Esophagus squamous epithelium (tissue), 5 donors: ENCODE measurements at regions not wholly inside any gene's neighbourhood (a gene's known extent, or its start where the extent isn't known, plus 50 kb on each side); places are given as distances from the start of the nearest gene placed in this dataset.

Source experiments
- DNase-seq: peaks from one replicate; lab custom pipeline; 2025; lab: John Stamatoyannopoulos, UW
- H3K27ac ChIP-seq, 4 donors: fragments of 200-600 bp; sonication (generic); one replicate each; pipeline ENCODE4 v1.5.1; 2016 to 2019; ENCODE audit warnings: mild to moderate bottlenecking in 1 of 4
- H3K27me3 ChIP-seq, 4 donors: fragments of 200-600 bp; sonication (generic); 1 replicate in 3 of 4; 2 replicates in 1 of 4; pipeline versions ENCODE4 v1.5.1 to v1.6.0; 2017 to 2021; ENCODE audit warnings: antibody characterized with exemption in 1 of 4
- H3K36me3 ChIP-seq, 3 donors: fragments of 200-600 bp; sonication (generic); one replicate each; pipeline ENCODE4 v1.5.1; 2016 to 2019
- H3K4me1 ChIP-seq, 3 donors: fragments of 200-600 bp; sonication (generic); one replicate each; pipeline ENCODE4 v1.5.1; 2017 to 2019
- H3K4me3 ChIP-seq, 4 donors: fragments of 200-600 bp; sonication (generic); 1 replicate in 3 of 4; 2 replicates in 1 of 4; pipeline ENCODE4 v1.5.1; 2016 to 2019; ENCODE audit warnings: mild to moderate bottlenecking in 2 of 4, moderate library complexity in 1 of 4
- H3K9me3 ChIP-seq, 3 donors: fragments of 200-600 bp; sonication (generic); one replicate each; pipeline ENCODE4 v1.5.1; 2016 to 2019
- POLR2A ChIP-seq, 4 donors: fragments of 450-650 bp; IDR thresholded peaks; one replicate each; pipeline ENCODE4 v1.6.1; 2017; ENCODE audit warnings: antibody characterized with exemption in 4 of 4, mild to moderate bottlenecking in 4 of 4, moderate library complexity in 3 of 4
- WGBS, 2 donors: methylation state at CpG; one replicate each; pipeline ENCODE4 v1.1.5; 2018; 5-methylcytosine and 5-hydroxymethylcytosine counted together
- intact Hi-C: fragments of 100-400 bp; cut with DNase I; formaldehyde crosslinking; loops from one replicate; pipeline ENCODE4 v1.15.0; 2022
- TF ChIP-seq, protein P1 (sequence below), 6 experiments: fragments of 450-650 bp in 4 of 6; fragments of 200-600 bp in 2 of 6; sonication (generic) in 2 of 6; IDR thresholded peaks; one replicate each; pipeline ENCODE4 v1.5.1; 2016 to 2019; ENCODE audit warnings: antibody characterized with exemption in 6 of 6, mild to moderate bottlenecking in 4 of 6, moderate library complexity in 4 of 6
- donor health status: DM: yes; HTN: yes; CAD: no.

DNA sequence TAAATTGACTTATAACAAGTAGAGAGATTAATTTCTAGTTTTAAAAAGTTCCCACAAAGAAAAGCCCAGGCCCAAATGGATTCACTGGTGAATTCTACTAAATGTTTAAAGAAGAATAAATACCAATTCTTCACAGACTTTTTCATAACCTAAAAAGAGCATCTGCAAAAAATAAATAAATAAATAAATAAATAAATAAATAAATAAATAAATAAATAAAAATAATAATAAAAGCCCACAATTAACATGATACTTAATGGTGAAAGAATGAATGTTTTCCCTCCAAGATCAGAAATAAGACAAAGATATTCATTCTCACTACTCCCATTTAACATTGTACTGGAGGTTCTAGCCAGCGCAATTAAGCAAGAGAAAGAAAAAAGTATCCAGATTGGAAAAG lies 97.6 kb upstream of the KAZN start:
- H3K4me1 ChIP-seq = peaks cover 2 to 52% (median 5%) of the 10 kb centered on the region in 3 donors
- no peak for DNase-seq
- no peaks in the 10 kb centered on the region for H3K9me3 ChIP-seq
- H3K36me3 ChIP-seq = no peaks in the 10 kb centered on the region
- TF ChIP-seq, protein P1, sequence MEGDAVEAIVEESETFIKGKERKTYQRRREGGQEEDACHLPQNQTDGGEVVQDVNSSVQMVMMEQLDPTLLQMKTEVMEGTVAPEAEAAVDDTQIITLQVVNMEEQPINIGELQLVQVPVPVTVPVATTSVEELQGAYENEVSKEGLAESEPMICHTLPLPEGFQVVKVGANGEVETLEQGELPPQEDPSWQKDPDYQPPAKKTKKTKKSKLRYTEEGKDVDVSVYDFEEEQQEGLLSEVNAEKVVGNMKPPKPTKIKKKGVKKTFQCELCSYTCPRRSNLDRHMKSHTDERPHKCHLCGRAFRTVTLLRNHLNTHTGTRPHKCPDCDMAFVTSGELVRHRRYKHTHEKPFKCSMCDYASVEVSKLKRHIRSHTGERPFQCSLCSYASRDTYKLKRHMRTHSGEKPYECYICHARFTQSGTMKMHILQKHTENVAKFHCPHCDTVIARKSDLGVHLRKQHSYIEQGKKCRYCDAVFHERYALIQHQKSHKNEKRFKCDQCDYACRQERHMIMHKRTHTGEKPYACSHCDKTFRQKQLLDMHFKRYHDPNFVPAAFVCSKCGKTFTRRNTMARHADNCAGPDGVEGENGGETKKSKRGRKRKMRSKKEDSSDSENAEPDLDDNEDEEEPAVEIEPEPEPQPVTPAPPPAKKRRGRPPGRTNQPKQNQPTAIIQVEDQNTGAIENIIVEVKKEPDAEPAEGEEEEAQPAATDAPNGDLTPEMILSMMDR (IDR thresholded peaks at IDR 0.05) = no peak
- no peak for TF ChIP-seq POLR2A (IDR thresholded peaks at IDR 0.05)
- 95 to 100% methylated on average over 1 of the region's 1 CpG for WGBS, 2 donors
- peaks cover 0 to 3% (median 0%) of the 10 kb centered on the region in 4 donors for H3K27me3 ChIP-seq
- no peak overlapping the region for H3K27ac ChIP-seq
- H3K4me3 ChIP-seq = no peak overlapping the region
- intact Hi-C loops = no loop called here

DNA sequence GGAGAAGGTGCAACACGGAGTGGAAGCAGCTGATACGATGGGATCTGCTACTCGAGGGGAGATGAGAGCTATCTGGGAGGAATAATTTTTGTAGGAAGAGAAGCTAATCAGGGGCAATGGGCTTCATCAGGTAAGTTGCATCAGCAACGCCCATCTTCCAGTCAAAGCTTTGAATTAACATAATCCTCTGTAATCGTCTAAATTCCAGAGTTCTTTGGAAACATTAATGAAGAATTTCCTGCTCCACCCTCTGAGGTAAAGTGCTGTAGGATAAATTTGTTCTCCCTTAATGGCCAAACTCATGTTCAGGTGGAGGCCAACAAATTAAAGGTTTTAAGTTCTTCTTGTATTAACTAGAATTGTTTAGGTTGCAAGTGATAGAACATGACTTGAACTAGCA lies 94.0 kb upstream of the KAZN start:
- Histone ChIP-seq H3K27ac (peak overlapping the region in 2 of 4 donors; percentile 11 to 48), H3K36me3 (no peaks in the 10 kb centered on the region), H3K27me3 (no peaks in the 10 kb centered on the region), H3K4me3 (no peak overlapping the region), H3K4me1 (peaks cover 0 to 24% (median 0%) of the 10 kb centered on the region in 3 donors), H3K9me3 (no peaks in the 10 kb centered on the region)
- no peak for DNase-seq
- 32 to 33% methylated on average over 5 of the region's 5 CpGs for WGBS, 2 donors
- intact Hi-C loops = no loop called here
- no peak for TF ChIP-seq POLR2A (IDR thresholded peaks at IDR 0.05)
- TF ChIP-seq, protein P1 (IDR thresholded peaks at IDR 0.05) = no peak

DNA sequence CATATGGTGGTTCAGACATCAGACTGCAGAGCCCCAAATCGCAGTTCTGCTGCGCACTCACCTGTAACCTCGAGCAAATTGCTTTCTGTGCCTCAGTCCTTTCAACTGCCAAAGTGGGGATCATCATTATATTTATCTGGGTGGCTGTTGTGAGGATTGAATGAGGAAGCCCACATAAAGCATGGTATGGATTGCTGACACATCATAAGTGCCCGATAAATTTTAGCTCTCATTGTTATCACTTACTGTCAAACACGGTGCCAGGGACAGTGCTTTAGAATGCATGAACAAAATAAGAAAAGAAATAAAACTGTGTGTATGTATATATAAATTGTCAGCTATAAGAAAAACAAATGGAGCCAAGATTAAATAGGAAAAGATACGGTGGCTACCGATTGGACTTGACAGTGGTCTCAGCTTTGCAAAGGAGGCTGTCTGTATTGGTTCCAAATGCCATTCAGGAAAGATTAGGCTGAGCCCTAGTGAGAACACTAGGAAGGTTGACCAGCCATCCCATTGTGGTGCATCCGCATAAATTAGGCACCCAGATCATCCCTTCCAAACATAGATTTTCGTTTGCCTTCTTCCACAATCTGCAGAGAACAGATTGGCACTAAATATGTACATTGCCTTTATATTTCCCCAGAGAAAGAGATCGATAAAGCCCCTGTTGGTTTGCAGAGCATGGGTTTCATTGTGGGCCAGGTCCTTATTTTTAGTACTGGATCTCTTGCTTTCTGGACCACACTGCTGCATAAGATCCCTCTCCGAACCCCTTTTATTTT lies 91.8 kb upstream of the KAZN start:
- H3K27ac ChIP-seq = no peak overlapping the region
- TF ChIP-seq POLR2A (IDR thresholded peaks at IDR 0.05) = no peak
- TF ChIP-seq, protein P1 (IDR thresholded peaks at IDR 0.05) = no peak

DNA sequence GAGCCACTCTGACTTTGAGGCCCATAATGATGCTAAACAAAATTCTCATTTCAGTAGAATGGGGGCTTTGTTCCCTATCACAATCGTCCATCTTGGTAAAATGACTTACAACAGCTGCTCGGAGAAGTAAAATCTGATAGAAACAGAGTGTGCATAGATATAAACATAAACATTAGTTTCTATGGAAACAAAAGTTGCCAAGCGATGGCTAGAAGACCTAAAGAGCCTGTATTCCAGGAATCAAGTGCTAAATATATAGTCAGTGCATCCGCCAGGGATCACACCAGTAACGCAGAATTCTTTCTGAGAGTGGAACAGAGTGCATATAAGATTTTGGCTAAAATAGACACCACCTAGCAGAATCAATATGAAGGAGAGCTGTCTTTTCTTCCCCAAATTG lies 91.2 kb upstream of the KAZN start:
- Histone ChIP-seq H3K27me3 (no peaks in the 10 kb centered on the region), H3K36me3 (no peaks in the 10 kb centered on the region), H3K27ac (no peak overlapping the region), H3K9me3 (no peaks in the 10 kb centered on the region), H3K4me3 (no peak overlapping the region), H3K4me1 (peaks cover 0 to 24% (median 0%) of the 10 kb centered on the region in 3 donors)
- 48 to 54% methylated on average over 5 of the region's 5 CpGs for WGBS, 2 donors
- intact Hi-C loops = no loop called here
- TF ChIP-seq, protein P1 (IDR thresholded peaks at IDR 0.05) = no peak
- TF ChIP-seq POLR2A (IDR thresholded peaks at IDR 0.05) = no peak
- no peak for DNase-seq

More for the DNA sequence above, 91.8 kb upstream of the KAZN start:
- Histone ChIP-seq H3K4me3 (no peak overlapping the region), H3K4me1 (peaks cover 0 to 18% (median 0%) of the 10 kb centered on the region in 3 donors), H3K9me3 (no peaks in the 10 kb centered on the region), H3K27me3 (no peaks in the 10 kb centered on the region), H3K36me3 (no peaks in the 10 kb centered on the region)
- WGBS, 2 donors = 73 to 82% methylated on average over 11 of the region's 11 CpGs
- DNase-seq = no peak
- intact Hi-C loops = no loop called here

DNA sequence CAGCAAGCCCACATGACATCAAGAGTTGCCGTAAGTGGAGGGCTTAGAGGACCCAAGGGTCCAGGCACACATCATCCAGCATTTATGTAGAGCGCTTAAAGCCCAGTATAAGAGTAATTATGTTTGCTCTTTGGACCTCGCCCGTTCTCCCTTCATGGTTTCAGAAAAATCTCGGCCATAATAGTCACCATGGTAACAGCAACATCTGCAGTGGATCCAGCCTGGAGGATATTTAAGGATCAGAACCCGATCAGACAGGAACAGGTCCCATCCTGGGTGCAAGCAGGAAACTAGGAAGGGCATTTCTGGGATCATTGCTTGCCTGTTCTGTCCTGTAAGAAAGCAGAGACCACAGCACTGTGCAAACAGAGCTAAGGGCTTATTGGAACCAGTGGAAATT lies 89.9 kb upstream of the KAZN start:
- no peak overlapping the region for H3K27ac ChIP-seq
- intact Hi-C loops = no loop called here
- TF ChIP-seq POLR2A (IDR thresholded peaks at IDR 0.05) = no peak
- TF ChIP-seq, protein P1 (IDR thresholded peaks at IDR 0.05) = no peak
- DNase-seq = no peak
- WGBS, 2 donors = 69 to 94% methylated on average over 2 to 6 of the region's 6 CpGs
- H3K9me3 ChIP-seq = no peaks in the 10 kb centered on the region
- no peaks in the 10 kb centered on the region for H3K36me3 ChIP-seq
- H3K4me1 ChIP-seq = peaks cover 0 to 38% (median 0%) of the 10 kb centered on the region in 3 donors
- H3K27me3 ChIP-seq = no peaks in the 10 kb centered on the region
- H3K4me3 ChIP-seq = no peak overlapping the region
